IMR-90 (cell line): ENCODE measurements at regions not wholly inside any gene's neighbourhood (a gene's known extent, or its start where the extent isn't known, plus 50 kb on each side); places are given as distances from the start of the nearest gene placed in this dataset.

Experiments used
- ATAC-seq: fragments of 200-7000 bp; cut with Tn5 transposase; 2 replicates; pipeline ENCODE4 v1.9.1; 2020; ENCODE audit warnings: low read depth, mild to moderate bottlenecking, moderate library complexity
- BruUV-seq: library from RNA; stranded (reverse); fragments of 400-500 nt; replicated peaks from 2 replicates; lab custom pipeline; 2021; lab: Mats Ljungman, UMichigan
- CTCF ChIA-PET: fragments of 300-600 bp; formaldehyde crosslinking; extraction: SDS; loops from one replicate; lab custom pipeline; 2021; ENCODE audit warnings: antibody characterized with exemption; lab: Yijun Ruan, JAX
- POLR2A ChIA-PET: fragments of 300-600 bp; sonication (Branson Sonifier 250); formaldehyde crosslinking; loops from one replicate; lab custom pipeline; 2022; ENCODE audit warnings: antibody characterized with exemption; ENCODE audit not compliant: unreplicated experiment; lab: Charles Lee
- DNase-seq: peaks from one replicate; pipeline ENCODE4 v3.0.0; 2013
- H2AFZ ChIP-seq: replicated peaks from 2 replicates; pipeline ENCODE3; 2013; ENCODE audit warnings: low read length, mild to moderate bottlenecking; ENCODE audit not compliant: poor library complexity
- H2AK5ac ChIP-seq: 2 replicates; pipeline ENCODE4 v1.6.1; 2013; ENCODE audit warnings: low read depth, low read length, inconsistent platforms
- H2AK9ac ChIP-seq: replicated peaks from 2 replicates; pipeline ENCODE3; 2013; ENCODE audit warnings: mild to moderate bottlenecking, low read depth, low read length, moderate library complexity; ENCODE audit not compliant: poor library complexity
- H2BK120ac ChIP-seq: 2 replicates; pipeline ENCODE4 v1.6.1; 2013; ENCODE audit warnings: low read depth, low read length, inconsistent platforms
- H2BK15ac ChIP-seq: 3 replicates; pipeline ENCODE4 v1.6.1; 2013; ENCODE audit warnings: low read depth, low read length, inconsistent platforms
- H2BK20ac ChIP-seq: 2 replicates; pipeline ENCODE4 v1.6.1; 2013; ENCODE audit warnings: low read depth, mild to moderate bottlenecking, inconsistent platforms, low read length, moderate library complexity
- H2BK5ac ChIP-seq: 2 replicates; pipeline ENCODE4 v1.6.1; 2013; ENCODE audit warnings: mild to moderate bottlenecking, low read depth, low read length, inconsistent platforms; ENCODE audit not compliant: poor library complexity, severe bottlenecking
- H3K14ac ChIP-seq: replicated peaks from 2 replicates; pipeline ENCODE4 v1.6.1; 2013; ENCODE audit warnings: low read depth, low read length, inconsistent platforms
- H3K18ac ChIP-seq: 2 replicates; pipeline ENCODE4 v1.6.1; 2013; ENCODE audit warnings: low read depth, low read length, control low read depth
- H3K23ac ChIP-seq: 2 replicates; pipeline ENCODE4 v1.6.1; 2013; ENCODE audit warnings: low read depth, low read length, inconsistent platforms
- H3K27ac ChIP-seq: 2 replicates; pipeline ENCODE4 v1.5.1; 2013; ENCODE audit warnings: mild to moderate bottlenecking, control low read depth, low read length; ENCODE audit not compliant: insufficient read depth
- H3K27me3 ChIP-seq: 2 replicates; pipeline ENCODE4 v1.6.1; 2013; ENCODE audit warnings: low read length; ENCODE audit not compliant: control insufficient read depth, insufficient read depth
- H3K36me3 ChIP-seq: 2 replicates; pipeline ENCODE4 v1.6.1; 2013; ENCODE audit warnings: low read length, mixed read lengths; ENCODE audit not compliant: control insufficient read depth, insufficient read depth
- H3K4ac ChIP-seq: 2 replicates; pipeline ENCODE4 v1.6.1; 2013; ENCODE audit warnings: low read depth, low read length, inconsistent platforms
- H3K4me1 ChIP-seq: 2 replicates; pipeline ENCODE4 v1.6.1; 2013; ENCODE audit warnings: low read length, mixed read lengths; ENCODE audit not compliant: control insufficient read depth, insufficient read depth
- H3K4me2 ChIP-seq: 2 replicates; pipeline ENCODE4 v1.6.1; 2013; ENCODE audit warnings: low read depth, mild to moderate bottlenecking, control low read depth, low read length, moderate library complexity
- H3K4me3 ChIP-seq: 2 replicates; pipeline ENCODE4 v1.5.1; 2013; ENCODE audit warnings: low read depth, mild to moderate bottlenecking, control low read depth, low read length, moderate library complexity; ENCODE audit not compliant: insufficient read depth
- H3K56ac ChIP-seq: 2 replicates; pipeline ENCODE4 v1.6.1; 2013; ENCODE audit warnings: low read length, inconsistent platforms; ENCODE audit not compliant: insufficient read depth; ENCODE audit errors: extremely low read depth
- H3K79me1 ChIP-seq, 2 experiments: 2 replicates each; pipeline ENCODE4 v1.6.1; 2013; ENCODE audit warnings: low read length in 2 of 2, inconsistent platforms in 1 of 2, low read depth in 1 of 2
- H3K9ac ChIP-seq: 2 replicates; pipeline ENCODE4 v1.6.1; 2013; ENCODE audit warnings: low read depth, low read length, control low read depth
- H3K9me1 ChIP-seq: 2 replicates; pipeline ENCODE4 v1.6.1; 2013; ENCODE audit warnings: low read length, inconsistent platforms; ENCODE audit not compliant: insufficient read depth
- H3K9me3 ChIP-seq: 2 replicates; pipeline ENCODE4 v1.6.1; 2013; ENCODE audit warnings: low read length; ENCODE audit not compliant: control insufficient read depth, insufficient read depth
- H4K20me1 ChIP-seq: 2 replicates; pipeline ENCODE4 v1.6.1; 2013; ENCODE audit warnings: low read length, inconsistent platforms; ENCODE audit not compliant: insufficient read depth
- H4K5ac ChIP-seq: 2 replicates; pipeline ENCODE4 v1.6.1; 2013; ENCODE audit warnings: mild to moderate bottlenecking, low read depth, low read length, control low read depth
- H4K8ac ChIP-seq, 2 experiments: 2 replicates each; pipeline ENCODE4 v1.6.1; 2013; ENCODE audit warnings: low read depth in 2 of 2, low read length in 2 of 2, control low read depth in 1 of 2, inconsistent platforms in 1 of 2
- H4K91ac ChIP-seq: 2 replicates; pipeline ENCODE4 v1.6.1; 2013; ENCODE audit warnings: low read depth, low read length, inconsistent platforms; ENCODE audit not compliant: insufficient read depth
- BHLHE40 ChIP-seq: fragments of 150-350 bp; IDR thresholded peaks from 2 replicates; pipeline ENCODE4 v1.6.1; 2016; ENCODE audit warnings: mild to moderate bottlenecking, low read depth, low read length
- CEBPB ChIP-seq: IDR thresholded peaks from 2 replicates; pipeline ENCODE4 v1.6.1; 2012; ENCODE audit warnings: low read depth, low read length, improper control_type of control experiment
- CHD1 ChIP-seq: IDR thresholded peaks from 2 replicates; pipeline ENCODE4 v1.6.1; 2012; ENCODE audit warnings: low read depth, low read length, improper control_type of control experiment
- CTCF ChIP-seq: conservative IDR thresholded peaks from 2 replicates; pipeline ENCODE4 v1.5.1; 2012; ENCODE audit warnings: mild to moderate bottlenecking, low read depth, low read length, improper control_type of control experiment
- ELK1 ChIP-seq: fragments of 150-350 bp; IDR thresholded peaks from 2 replicates; pipeline ENCODE4 v1.6.1; 2016; ENCODE audit warnings: low read depth, mild to moderate bottlenecking, low read length, moderate library complexity, borderline replicate concordance
- FOS ChIP-seq: fragments of 150-350 bp; IDR thresholded peaks from 2 replicates; pipeline ENCODE4 v1.6.1; 2016; ENCODE audit warnings: low read depth, low read length
- MAFK ChIP-seq: IDR thresholded peaks from 2 replicates; pipeline ENCODE4 v1.6.1; 2012; ENCODE audit warnings: low read depth, low read length, improper control_type of control experiment
- MAZ ChIP-seq: IDR thresholded peaks from 2 replicates; pipeline ENCODE4 v1.6.1; 2012; ENCODE audit warnings: low read depth, mild to moderate bottlenecking, low read length, improper control_type of control experiment, moderate library complexity, borderline replicate concordance
- MXI1 ChIP-seq: IDR thresholded peaks from 2 replicates; pipeline ENCODE4 v1.6.1; 2012; ENCODE audit warnings: low read depth, mild to moderate bottlenecking, low read length, moderate library complexity, borderline replicate concordance
- NFE2L2 ChIP-seq: fragments of 150-350 bp; IDR thresholded peaks from 2 replicates; pipeline ENCODE4 v1.6.1; 2016; ENCODE audit warnings: low read depth, mild to moderate bottlenecking, low read length
- POLR2A ChIP-seq: IDR thresholded peaks from 2 replicates; pipeline ENCODE4 v1.6.1; 2012; ENCODE audit warnings: mild to moderate bottlenecking, low read depth, low read length
- RAD21 ChIP-seq: IDR thresholded peaks from 2 replicates; pipeline ENCODE4 v1.6.1; 2012; ENCODE audit warnings: low read length, improper control_type of control experiment
- RCOR1 ChIP-seq: IDR thresholded peaks from 2 replicates; pipeline ENCODE4 v1.6.1; 2012; ENCODE audit warnings: mild to moderate bottlenecking, low read length, improper control_type of control experiment; ENCODE audit not compliant: insufficient replicate concordance
- RFX5 ChIP-seq: IDR thresholded peaks from 2 replicates; pipeline ENCODE4 v1.8.0; 2012; ENCODE audit warnings: low read depth, mild to moderate bottlenecking, low read length, moderate library complexity
- SMC3 ChIP-seq: fragments of 150-350 bp; IDR thresholded peaks from 2 replicates; pipeline ENCODE4 v1.6.1; 2016; ENCODE audit warnings: low read depth, mild to moderate bottlenecking, antibody characterized with exemption, low read length, moderate library complexity
- USF2 ChIP-seq: fragments of 150-350 bp; IDR thresholded peaks from 2 replicates; pipeline ENCODE4 v1.6.1; 2017; ENCODE audit warnings: mild to moderate bottlenecking, antibody characterized with exemption, low read length, low read depth
- dilution Hi-C: fragments of 300-500 bp; cut with HindIII; formaldehyde crosslinking; loops from one replicate; pipeline ENCODE4 v1.14.3; 2018; ENCODE audit warnings: low sequenced_read_pairs; ENCODE audit not compliant: unreplicated experiment
- in situ Hi-C: fragments of 300-500 bp; cut with MboI; formaldehyde crosslinking; loops from 3 replicates; pipeline ENCODE4 v1.14.3; 2019; ENCODE audit warnings: low sequenced_read_pairs, inconsistent platforms, mixed read lengths
- intact Hi-C: fragments of 100-400 bp; cut with micrococcal nuclease; formaldehyde crosslinking; loops from 2 replicates; pipeline ENCODE4 v1.10.0; 2022

- Histone ChIP-seq H3K9me3 (no peaks in the 10 kb centered on the region), H3K36me3 (no peaks in the 10 kb centered on the region), H3K4me2 (no peak overlapping the region), H2AK5ac (no peak overlapping the region), H2BK5ac (no peak overlapping the region), H3K27ac (no peak overlapping the region), H2AK9ac (no peak overlapping the region), H2BK15ac (no peak overlapping the region), H2BK20ac (no peak overlapping the region), H3K9ac (no peak overlapping the region), H4K8ac (no peak overlapping the region), H3K9me1 (no peaks in the 10 kb centered on the region), H3K27me3 (no peaks in the 10 kb centered on the region), H4K5ac (no peak overlapping the region), H3K4me3 (no peak overlapping the region), H2AFZ (no peak overlapping the region), H3K23ac (no peak overlapping the region), H3K14ac (peak overlapping the region; percentile 29; the same call in 1 of the 2 replicates), H4K20me1 (no peaks in the 10 kb centered on the region), H3K4me1 (no peaks in the 10 kb centered on the region), H3K18ac (no peak overlapping the region), H3K56ac (no peak overlapping the region), H4K91ac (no peak overlapping the region), H2BK120ac (no peak overlapping the region), H3K4ac (no peak overlapping the region), H3K79me1 (no peaks in the 10 kb centered on the region)
- no peak for DNase-seq
- in situ Hi-C loops = no loop called here
- ChIA-PET POLR2A (no interaction called here), CTCF (no interaction called here)
- ATAC-seq = no peak
- no TSS peak for BruUV-seq
- intact Hi-C loops = no loop called here
- TF ChIP-seq FOS (no peak), USF2 (no peak), MXI1 (no peak), RFX5 (no peak), SMC3 (no peak), RCOR1 (no peak), BHLHE40 (no peak), CEBPB (no peak), CTCF (no peak), MAZ (no peak), NFE2L2 (no peak), ELK1 (no peak), RAD21 (no peak), CHD1 (no peak), MAFK (no peak), POLR2A (no peak)
- dilution Hi-C loops = no loop called here
Observed at GRCh38 chr14:83611906-83612390, 1918.0 kb upstream of the FLRT2 start.
